H1 (cell line): ENCODE measurements at regions not wholly inside any gene's neighbourhood (a gene's known extent, or its start where the extent isn't known, plus 50 kb on each side); places are given as distances from the start of the nearest gene placed in this dataset.

Experiments used
- CTCF ChIA-PET: fragments of 300-600 bp; sonication (Branson Sonifier 250); formaldehyde crosslinking; loops from one replicate; lab custom pipeline; 2021; ENCODE audit not compliant: partially characterized antibody; lab: Charles Lee
- POLR2A ChIA-PET: fragments of 300-600 bp; sonication (Branson Sonifier 250); formaldehyde crosslinking; loops from one replicate; lab custom pipeline; 2021; ENCODE audit warnings: inconsistent platforms; ENCODE audit not compliant: partially characterized antibody; lab: Charles Lee
- DNase-seq, 2 experiments: peaks; one replicate each; pipeline versions ENCODE4 v3.0.0 to v3.0.0-alpha.2; 2010 to 2022; ENCODE audit warnings: low spot score in 2 of 2, low read depth in 1 of 2, mixed read lengths in 1 of 2
- FAIRE-seq: peaks from 2 replicates; lab custom pipeline; 2011; peaks lifted over from hg19 to GRCh38; lab: Jason Lieb, UNC
- H2AFZ ChIP-seq: 2 replicates; pipeline ENCODE4 v1.8.1; 2012; ENCODE audit warnings: low read length, inconsistent platforms
- H2AK5ac ChIP-seq: 2 replicates; pipeline ENCODE4 v1.6.1; 2013; ENCODE audit warnings: low read depth, low read length
- H2BK120ac ChIP-seq: replicated peaks from 2 replicates; pipeline ENCODE3; 2013; ENCODE audit warnings: low read depth, low read length, inconsistent platforms
- H2BK12ac ChIP-seq: 2 replicates; pipeline ENCODE4 v1.6.1; 2013; ENCODE audit warnings: low read depth, low read length
- H2BK15ac ChIP-seq: 2 replicates; pipeline ENCODE4 v1.6.1; 2013; ENCODE audit warnings: low read length
- H2BK20ac ChIP-seq: 2 replicates; pipeline ENCODE4 v1.6.1; 2013; ENCODE audit warnings: low read length
- H2BK5ac ChIP-seq: 2 replicates; pipeline ENCODE4 v1.6.1; 2013; ENCODE audit warnings: low read depth, low read length
- H3K14ac ChIP-seq: 2 replicates; pipeline ENCODE4 v1.6.1; 2013; ENCODE audit warnings: inconsistent platforms; ENCODE audit not compliant: insufficient read length
- H3K18ac ChIP-seq: 2 replicates; pipeline ENCODE4 v1.6.1; 2013; ENCODE audit warnings: low read length; ENCODE audit errors: extremely low read depth
- H3K23ac ChIP-seq: 2 replicates; pipeline ENCODE4 v1.6.1; 2013; ENCODE audit warnings: inconsistent platforms; ENCODE audit not compliant: insufficient read length
- H3K23me2 ChIP-seq: 2 replicates; pipeline ENCODE4 v1.6.1; 2013; ENCODE audit warnings: low read depth, low read length
- H3K27ac ChIP-seq: 2 replicates; pipeline ENCODE4 v1.6.1; 2011; ENCODE audit warnings: low read depth, low read length, inconsistent platforms
- H3K27me3 ChIP-seq, 4 experiments: replicated peaks in 1 of 4; 1 replicate in 1 of 4; 2 replicates in 3 of 4; pipeline versions ENCODE4 v1.6.1 to v1.8.1; 2011 to 2013; ENCODE audit warnings: low read length in 3 of 4, mild to moderate bottlenecking in 3 of 4, inconsistent platforms in 2 of 4, mixed read lengths in 2 of 4, moderate library complexity in 1 of 4; ENCODE audit not compliant: control insufficient read depth in 3 of 4, insufficient read depth in 3 of 4; ENCODE audit errors: extremely low read depth in 1 of 4
- H3K36me3 ChIP-seq, 4 experiments: 2 replicates each; pipeline versions ENCODE4 v1.6.1 to v1.8.1; 2011 to 2013; ENCODE audit warnings: mild to moderate bottlenecking in 4 of 4, low read length in 3 of 4, moderate library complexity in 2 of 4, control low read depth in 1 of 4, inconsistent platforms in 1 of 4; ENCODE audit not compliant: insufficient read depth in 4 of 4, control insufficient read depth in 2 of 4
- H3K4ac ChIP-seq: replicated peaks from 2 replicates; pipeline ENCODE3; 2013; ENCODE audit warnings: low read length, low read depth, mixed read lengths, inconsistent platforms; ENCODE audit not compliant: insufficient read length
- H3K4me1 ChIP-seq, 4 experiments: replicated peaks in 1 of 4; 1 replicate in 1 of 4; 2 replicates in 3 of 4; pipeline versions ENCODE4 v1.6.1 to v1.8.1; 2011 to 2013; ENCODE audit warnings: low read length in 3 of 4, inconsistent platforms in 2 of 4, mixed read lengths in 1 of 4; ENCODE audit not compliant: insufficient read depth in 4 of 4, control insufficient read depth in 3 of 4
- H3K4me2 ChIP-seq, 2 experiments: 2 replicates each; pipeline versions ENCODE4 v1.6.1 to v1.8.1; 2011 to 2013; ENCODE audit warnings: low read depth in 2 of 2, low read length in 2 of 2, control low read depth in 1 of 2, inconsistent platforms in 1 of 2, mild to moderate bottlenecking in 1 of 2; ENCODE audit not compliant: insufficient read depth in 1 of 2
- H3K4me3 ChIP-seq, 4 experiments: fragments of 200-600, 300-600 bp in 1 of 4; sonication (generic), shearing (Covaris generic), sonication (Bioruptor Twin) in 1 of 4; 2 replicates each; pipeline versions ENCODE4 v1.5.1 to v1.8.1; 2011 to 2016; ENCODE audit warnings: low read length in 4 of 4, low read depth in 3 of 4, control low read depth in 2 of 4, inconsistent platforms in 2 of 4, mild to moderate bottlenecking in 2 of 4, mixed read lengths in 1 of 4, moderate library complexity in 1 of 4; ENCODE audit not compliant: insufficient read depth in 2 of 4; ENCODE audit errors: extremely low read depth in 1 of 4
- H3K56ac ChIP-seq: replicated peaks from 2 replicates; pipeline ENCODE3; 2013; ENCODE audit warnings: low read depth, mild to moderate bottlenecking, mixed read lengths, low read length, inconsistent platforms; ENCODE audit not compliant: insufficient read length
- H3K79me1 ChIP-seq: 2 replicates; pipeline ENCODE4 v1.6.1; 2013; ENCODE audit warnings: low read depth, low read length, control low read depth
- H3K79me2 ChIP-seq, 2 experiments: 2 replicates each; pipeline versions ENCODE4 v1.6.1 to v1.8.1; 2012 to 2013; ENCODE audit warnings: low read length in 2 of 2, mild to moderate bottlenecking in 2 of 2, inconsistent platforms in 1 of 2; ENCODE audit not compliant: insufficient read depth in 2 of 2, control insufficient read depth in 1 of 2
- H3K9ac ChIP-seq, 4 experiments: replicated peaks in 1 of 4; 1 replicate in 1 of 4; 2 replicates in 3 of 4; pipeline versions ENCODE4 v1.6.1 to v1.8.1; 2011 to 2013; ENCODE audit warnings: low read depth in 3 of 4, low read length in 3 of 4, control low read depth in 2 of 4, mild to moderate bottlenecking in 2 of 4, moderate library complexity in 2 of 4, inconsistent platforms in 1 of 4; ENCODE audit errors: extremely low read depth in 1 of 4
- H3K9me3 ChIP-seq, 2 experiments: 2 replicates each; pipeline versions ENCODE4 v1.6.1 to v1.8.1; 2012 to 2013; ENCODE audit warnings: mild to moderate bottlenecking in 2 of 2, moderate library complexity in 2 of 2, control low read depth in 1 of 2, inconsistent platforms in 1 of 2, low read depth in 1 of 2, low read length in 1 of 2, mixed read lengths in 1 of 2; ENCODE audit not compliant: insufficient read depth in 2 of 2
- H4K20me1 ChIP-seq, 2 experiments: replicated peaks in 1 of 2; 2 replicates each; pipeline versions ENCODE3 to v1.8.1; 2011 to 2013; ENCODE audit warnings: inconsistent platforms in 2 of 2, low read length in 2 of 2, mild to moderate bottlenecking in 1 of 2; ENCODE audit not compliant: insufficient read depth in 2 of 2, control insufficient read depth in 1 of 2
- H4K5ac ChIP-seq: 2 replicates; pipeline ENCODE4 v1.6.1; 2013; ENCODE audit warnings: low read length, low read depth, mixed read lengths, inconsistent platforms; ENCODE audit not compliant: insufficient read length
- H4K8ac ChIP-seq: 2 replicates; pipeline ENCODE4 v1.8.0; 2013; ENCODE audit warnings: mild to moderate bottlenecking, moderate library complexity, low read length, inconsistent platforms; ENCODE audit not compliant: insufficient read depth; ENCODE audit errors: extremely low read depth
- H4K91ac ChIP-seq: replicated peaks from 2 replicates; pipeline ENCODE3; 2013; ENCODE audit warnings: low read length, mixed read lengths, inconsistent platforms; ENCODE audit not compliant: insufficient read length
- ATF2 ChIP-seq: IDR thresholded peaks from 2 replicates; pipeline ENCODE4 v1.6.1; 2012; ENCODE audit warnings: low read length, inconsistent platforms
- CHD2 ChIP-seq: IDR thresholded peaks from 2 replicates; pipeline ENCODE4 v1.6.1; 2012; ENCODE audit warnings: low read length, improper control_type of control experiment
- CREB1 ChIP-seq: IDR thresholded peaks from 2 replicates; pipeline ENCODE4 v1.6.1; 2012; ENCODE audit warnings: inconsistent platforms
- JUN ChIP-seq: IDR thresholded peaks from 2 replicates; pipeline ENCODE4 v1.6.1; 2011; ENCODE audit warnings: low read depth, mild to moderate bottlenecking, improper control_type of control experiment, low read length
- KDM4A ChIP-seq: IDR thresholded peaks from one replicate; pipeline ENCODE4 v1.7.1; 2012; ENCODE audit warnings: low read depth, mild to moderate bottlenecking, moderate library complexity, low read length, inconsistent platforms; ENCODE audit not compliant: severe bottlenecking
- KDM5A ChIP-seq: fragments of 200-600 bp; IDR thresholded peaks from 2 replicates; pipeline ENCODE4 v1.7.1; 2012; ENCODE audit warnings: mild to moderate bottlenecking, low read length, inconsistent platforms, mixed read lengths
- PHF8 ChIP-seq: fragments of 200-600 bp; sonication (generic); conservative IDR thresholded peaks from 2 replicates; pipeline ENCODE4 v1.7.1; 2012; ENCODE audit warnings: low read depth, mild to moderate bottlenecking, inconsistent platforms, low read length, moderate library complexity
- POU5F1 ChIP-seq: IDR thresholded peaks from 2 replicates; pipeline ENCODE4 v1.6.1; 2011; ENCODE audit warnings: low read depth, mild to moderate bottlenecking, low read length, moderate library complexity
- RXRA ChIP-seq: IDR thresholded peaks from 2 replicates; pipeline ENCODE4 v1.6.1; 2011; ENCODE audit warnings: low read depth, mild to moderate bottlenecking, low read length, moderate library complexity; ENCODE audit not compliant: insufficient read depth
- SUZ12 ChIP-seq: fragments of 200-600 bp; sonication (generic); IDR thresholded peaks from 2 replicates; pipeline ENCODE4 v1.6.1; 2012; ENCODE audit warnings: mild to moderate bottlenecking, inconsistent platforms, low read length, moderate library complexity, mixed read lengths
- TAF7 ChIP-seq: optimal IDR thresholded peaks from 2 replicates; pipeline ENCODE3; 2011; ENCODE audit warnings: low read depth, mild to moderate bottlenecking, inconsistent platforms, low read length, moderate library complexity, borderline replicate concordance
- WGBS, 2 experiments: shearing (Covaris generic) in 1 of 2; methylation state at CpG; one replicate each; pipeline versions ENCODE4 v1.1.6 to v1.1.7; 2013 to 2015; ENCODE audit warnings: low lambda C conversion rate in 2 of 2, mixed read lengths in 2 of 2, inconsistent platforms in 1 of 2, low coverage in 1 of 2, missing lambda C conversion rate in 1 of 2; ENCODE audit not compliant: insufficient replicate concordance in 2 of 2, insufficient coverage in 1 of 2, insufficient read length in 1 of 2; ENCODE audit errors: extremely low coverage in 1 of 2, missing lambda C conversion rate in 1 of 2; 5-methylcytosine and 5-hydroxymethylcytosine counted together
- TF ChIP-seq, protein P1 (sequence below), 3 experiments: IDR thresholded peaks; 1 replicate in 2 of 3; 2 replicates in 1 of 3; pipeline versions ENCODE4 v1.5.1 to v1.6.1; 2011; ENCODE audit warnings: low read length in 3 of 3, mild to moderate bottlenecking in 3 of 3, inconsistent platforms in 2 of 3, low read depth in 1 of 3, moderate library complexity in 1 of 3; ENCODE audit not compliant: insufficient read depth in 1 of 3; ENCODE audit errors: control extremely low read depth in 1 of 3

- Histone ChIP-seq H3K79me2 (no peaks in the 10 kb centered on the region), H3K4me3 (no peak overlapping the region), H4K5ac (no peak overlapping the region), H3K27me3 (no peaks in the 10 kb centered on the region), H3K4me1 (no peaks in the 10 kb centered on the region), H3K4ac (no peak overlapping the region), H3K9ac (no peak overlapping the region), H3K18ac (no peak overlapping the region), H3K79me1 (no peaks in the 10 kb centered on the region), H3K23ac (no peak overlapping the region), H2BK12ac (no peak overlapping the region), H2AFZ (no peak overlapping the region), H3K14ac (no peak overlapping the region), H4K20me1 (no peaks in the 10 kb centered on the region), H3K9me3 (no peaks in the 10 kb centered on the region), H3K56ac (no peak overlapping the region), H3K23me2 (no peaks in the 10 kb centered on the region), H4K91ac (no peak overlapping the region), H3K27ac (no peak overlapping the region), H2AK5ac (no peak overlapping the region), H2BK120ac (no peak overlapping the region), H2BK20ac (no peak overlapping the region), H2BK15ac (no peak overlapping the region), H3K36me3 (no peaks in the 10 kb centered on the region), H2BK5ac (no peak overlapping the region), H4K8ac (no peak overlapping the region), H3K4me2 (no peak overlapping the region)
- CTCF ChIA-PET, result no interaction called here
- WGBS, 2 experiments, result 95% methylated on average over 2 of the region's 2 CpGs; no CpG with 5 or more reads in 1 of the 2 experiments
- no peak for DNase-seq
- POLR2A ChIA-PET, result no interaction called here
- no peak for FAIRE-seq
- TF ChIP-seq TAF7 (no peak), POU5F1 (no peak), KDM5A (no peak), KDM4A (no peak), RXRA (no peak), JUN (no peak), CHD2 (no peak), ATF2 (no peak), PHF8 (no peak), SUZ12 (no peak), CREB1 (no peak)
- TF ChIP-seq, protein P1, sequence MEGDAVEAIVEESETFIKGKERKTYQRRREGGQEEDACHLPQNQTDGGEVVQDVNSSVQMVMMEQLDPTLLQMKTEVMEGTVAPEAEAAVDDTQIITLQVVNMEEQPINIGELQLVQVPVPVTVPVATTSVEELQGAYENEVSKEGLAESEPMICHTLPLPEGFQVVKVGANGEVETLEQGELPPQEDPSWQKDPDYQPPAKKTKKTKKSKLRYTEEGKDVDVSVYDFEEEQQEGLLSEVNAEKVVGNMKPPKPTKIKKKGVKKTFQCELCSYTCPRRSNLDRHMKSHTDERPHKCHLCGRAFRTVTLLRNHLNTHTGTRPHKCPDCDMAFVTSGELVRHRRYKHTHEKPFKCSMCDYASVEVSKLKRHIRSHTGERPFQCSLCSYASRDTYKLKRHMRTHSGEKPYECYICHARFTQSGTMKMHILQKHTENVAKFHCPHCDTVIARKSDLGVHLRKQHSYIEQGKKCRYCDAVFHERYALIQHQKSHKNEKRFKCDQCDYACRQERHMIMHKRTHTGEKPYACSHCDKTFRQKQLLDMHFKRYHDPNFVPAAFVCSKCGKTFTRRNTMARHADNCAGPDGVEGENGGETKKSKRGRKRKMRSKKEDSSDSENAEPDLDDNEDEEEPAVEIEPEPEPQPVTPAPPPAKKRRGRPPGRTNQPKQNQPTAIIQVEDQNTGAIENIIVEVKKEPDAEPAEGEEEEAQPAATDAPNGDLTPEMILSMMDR (IDR thresholded peaks at IDR 0.05; ENCODE audit: control extremely low read depth in 1 of 3, insufficient read depth in 1 of 3, low read depth in 1 of 3, low read length in 3 of 3), result no peak
Observed at GRCh38 chr9:108291586-108291932, 564.2 kb downstream of the ACTL7B start.
